Vagina (tissue), 2 donors: ENCODE measurements at regions not wholly inside any gene's neighbourhood (a gene's known extent, or its start where the extent isn't known, plus 50 kb on each side); places are given as distances from the start of the nearest gene placed in this dataset.
"Not testable (repeated sequence)": the region's sequence is repeated elsewhere in the genome, so short reads cannot be mapped to it uniquely, and the experiment has no call there.

ENCODE experiments used
- DNase-seq, 2 donors: peaks; one replicate each; pipeline ENCODE4 v3.0.0-alpha.2; 2017; ENCODE audit errors: extremely low spot score in 2 of 2
- H3K27ac ChIP-seq: fragments of 200-600 bp; sonication (generic); one replicate; pipeline ENCODE4 v1.5.1; 2019
- H3K27me3 ChIP-seq: fragments of 200-600 bp; sonication (generic); one replicate; pipeline ENCODE4 v1.5.1; 2019
- H3K36me3 ChIP-seq, 2 donors: fragments of 200-600 bp; sonication (generic); one replicate each; pipeline ENCODE4 v1.5.1; 2017 to 2019
- H3K4me1 ChIP-seq: fragments of 200-600 bp; sonication (generic); one replicate; pipeline ENCODE4 v1.5.1; 2019
- H3K4me3 ChIP-seq, 2 donors: fragments of 200-600 bp; sonication (generic); 1 replicate in 1 of 2; 2 replicates in 1 of 2; pipeline ENCODE4 v1.5.1; 2016 to 2019
- H3K9me3 ChIP-seq: fragments of 200-600 bp; sonication (generic); one replicate; pipeline ENCODE4 v1.5.1; 2019
- CTCF ChIP-seq, 3 experiments: fragments of 450-650 bp in 2 of 3; fragments of 200-600 bp in 1 of 3; sonication (generic) in 1 of 3; IDR thresholded peaks; one replicate each; pipeline ENCODE4 v1.5.1; 2017 to 2019; ENCODE audit warnings: antibody characterized with exemption in 3 of 3, mild to moderate bottlenecking in 2 of 3, moderate library complexity in 2 of 3
- POLR2A ChIP-seq, 2 donors: fragments of 450-650 bp; IDR thresholded peaks; one replicate each; pipeline ENCODE4 v1.6.1; 2017; ENCODE audit warnings: antibody characterized with exemption in 2 of 2, mild to moderate bottlenecking in 2 of 2, moderate library complexity in 2 of 2
- POLR2AphosphoS5 ChIP-seq, 2 donors: sonication (generic); formaldehyde crosslinking; IDR thresholded peaks; one replicate each; pipeline ENCODE4 v1.9.0; 2017; ENCODE audit warnings: antibody characterized with exemption in 2 of 2, mild to moderate bottlenecking in 2 of 2, low read depth in 1 of 2; ENCODE audit not compliant: insufficient read depth in 1 of 2
- intact Hi-C: fragments of 100-400 bp; cut with DNase I; formaldehyde crosslinking; loops from one replicate; pipeline ENCODE4 v1.15.1; 2023

- Histone ChIP-seq H3K36me3 (no peaks in the 10 kb centered on the region), H3K9me3 (no peaks in the 10 kb centered on the region), H3K4me3 (no peak overlapping the region), H3K27ac (no peak overlapping the region), H3K27me3 (no peaks in the 10 kb centered on the region), H3K4me1 (no peaks in the 10 kb centered on the region)
- no peak for DNase-seq
- no peak for TF ChIP-seq CTCF (IDR thresholded peaks at IDR 0.05)
- no peak for TF ChIP-seq POLR2AphosphoS5 (IDR thresholded peaks at IDR 0.05; ENCODE audit: insufficient read depth in 1 of 2, low read depth in 1 of 2)
- TF ChIP-seq POLR2A (IDR thresholded peaks at IDR 0.05): no peak
- intact Hi-C loops: no loop called here
Observed at GRCh38 chr3:158026236-158026635, 80.0 kb downstream of the SHOX2 start.

GRCh38 chr3:158019897-158020296 lies 86.3 kb downstream of the SHOX2 start:
- H3K4me1 ChIP-seq, intact Hi-C loops, H3K9me3 ChIP-seq, H3K27me3 ChIP-seq, H3K4me3 ChIP-seq, H3K36me3 ChIP-seq, DNase-seq, H3K27ac ChIP-seq: not testable (repeated sequence)

GRCh38 chr3:158018462-158018861 lies 87.8 kb downstream of the SHOX2 start:
- TF ChIP-seq CTCF (IDR thresholded peaks at IDR 0.05) (no peak), POLR2AphosphoS5 (IDR thresholded peaks at IDR 0.05; ENCODE audit: insufficient read depth in 1 of 2, low read depth in 1 of 2) (no peak), POLR2A (IDR thresholded peaks at IDR 0.05) (no peak)
- H3K9me3 ChIP-seq: no peaks in the 10 kb centered on the region
- no peaks in the 10 kb centered on the region for H3K36me3 ChIP-seq
- no peak for DNase-seq
- H3K27ac ChIP-seq: no peak overlapping the region
- intact Hi-C loops: no loop called here
- no peaks in the 10 kb centered on the region for H3K27me3 ChIP-seq
- H3K4me3 ChIP-seq: no peak overlapping the region
- H3K4me1 ChIP-seq: no peaks in the 10 kb centered on the region

- intact Hi-C loops: no loop called here
- no peak for DNase-seq
- TF ChIP-seq POLR2A (IDR thresholded peaks at IDR 0.05): no peak
- no peak for TF ChIP-seq CTCF (IDR thresholded peaks at IDR 0.05)
- no peak for TF ChIP-seq POLR2AphosphoS5 (IDR thresholded peaks at IDR 0.05; ENCODE audit: insufficient read depth in 1 of 2, low read depth in 1 of 2)
- Histone ChIP-seq H3K4me1 (no peaks in the 10 kb centered on the region), H3K36me3 (no peaks in the 10 kb centered on the region), H3K27me3 (no peaks in the 10 kb centered on the region), H3K27ac (no peak overlapping the region), H3K9me3 (no peaks in the 10 kb centered on the region), H3K4me3 (no peak overlapping the region)
Observed at GRCh38 chr3:158012901-158013300, 93.3 kb downstream of the SHOX2 start.

- Histone ChIP-seq H3K36me3 (no peaks in the 10 kb centered on the region), H3K27me3 (no peaks in the 10 kb centered on the region), H3K4me1 (no peaks in the 10 kb centered on the region), H3K4me3 (no peak overlapping the region), H3K27ac (no peak overlapping the region), H3K9me3 (no peaks in the 10 kb centered on the region)
- TF ChIP-seq POLR2AphosphoS5 (IDR thresholded peaks at IDR 0.05; ENCODE audit: insufficient read depth in 1 of 2, low read depth in 1 of 2): no peak
- no peak for TF ChIP-seq CTCF (IDR thresholded peaks at IDR 0.05)
- TF ChIP-seq POLR2A (IDR thresholded peaks at IDR 0.05): no peak
- intact Hi-C loops: no loop called here
- no peak for DNase-seq
Observed at GRCh38 chr3:158005391-158006100, 100.7 kb downstream of the SHOX2 start.
